ENCODE measurements at regions not wholly inside any gene's neighbourhood (a gene's known extent, or its start where the extent isn't known, plus 50 kb on each side); places are given as distances from the start of the nearest gene placed in this dataset.

- Mint-ChIP-seq H3K9me3 (ENCODE audit: insufficient read depth) (peaks cover 6% of the 10 kb centered on the region), H3K4me3 (no peak overlapping the region), H3K27ac (no peak overlapping the region), H3K27me3 (peaks cover 4% of the 10 kb centered on the region), H3K4me1 (no peaks in the 10 kb centered on the region)
- H3K36me3 ChIP-seq (replicated peaks in 1 of 2; ENCODE audit: control extremely low read depth in 1 of 2, control insufficient read depth in 1 of 2, extremely low read depth in 1 of 2, insufficient read depth in 2 of 2, low read length in 1 of 2), result no peaks in the 10 kb centered on the region
- H3K9ac ChIP-seq (ENCODE audit: low read length), result no peak overlapping the region
- ATAC-seq (ENCODE audit: low read depth), result no peak
- ChIA-PET POLR2A (no interaction called here), CTCF (no interaction called here)
- no peak overlapping the region for H3K27ac ChIP-seq (ENCODE audit: low read length in 2 of 2)
- intact Hi-C loops (cut with micrococcal nuclease), result no loop called here
- no peak overlapping the region for H2AFZ ChIP-seq (ENCODE audit: insufficient read depth, low read depth, low read length, poor library complexity, severe bottlenecking)
- peaks cover 0 to 36% (median 4%) of the 10 kb centered on the region in 3 donors for H3K9me3 ChIP-seq (ENCODE audit: control extremely low read depth in 1 of 3, control insufficient read depth in 2 of 3, insufficient read depth in 1 of 3, low read length in 2 of 3)
- no peak overlapping the region for H3K4me2 ChIP-seq (replicated peaks; ENCODE audit: low read depth, low read length, poor library complexity, severe bottlenecking)
- H3K79me2 ChIP-seq (ENCODE audit: control insufficient read depth, insufficient read depth, low read length), result no peaks in the 10 kb centered on the region
- H4K20me1 ChIP-seq (ENCODE audit: control insufficient read depth, insufficient read depth, low read length, poor library complexity, severe bottlenecking), result no peaks in the 10 kb centered on the region
- no peaks in the 10 kb centered on the region for H3K27me3 ChIP-seq (replicated peaks in 1 of 4; ENCODE audit: control extremely low read depth in 1 of 4, control insufficient read depth in 3 of 4, insufficient read depth in 4 of 4, low read length in 3 of 4)
- WGBS (ENCODE audit: insufficient coverage), result 84% methylated on average over 8 of the region's 8 CpGs
- no peak for DNase-seq
- no peaks in the 10 kb centered on the region for H3K4me1 ChIP-seq (ENCODE audit: control insufficient read depth in 2 of 2, insufficient read depth in 2 of 2, low read length in 2 of 2)
- H3K4me3 ChIP-seq (ENCODE audit: control extremely low read depth in 1 of 5, extremely low read depth in 1 of 5, insufficient read depth in 1 of 5, low read depth in 2 of 5, low read length in 4 of 5), result no peak overlapping the region
- TF ChIP-seq EZH2 (IDR thresholded peaks at IDR 0.05; ENCODE audit: borderline replicate concordance, insufficient read depth, low read depth, low read length, poor library complexity, severe bottlenecking), result no peak
- TF ChIP-seq, protein P1, sequence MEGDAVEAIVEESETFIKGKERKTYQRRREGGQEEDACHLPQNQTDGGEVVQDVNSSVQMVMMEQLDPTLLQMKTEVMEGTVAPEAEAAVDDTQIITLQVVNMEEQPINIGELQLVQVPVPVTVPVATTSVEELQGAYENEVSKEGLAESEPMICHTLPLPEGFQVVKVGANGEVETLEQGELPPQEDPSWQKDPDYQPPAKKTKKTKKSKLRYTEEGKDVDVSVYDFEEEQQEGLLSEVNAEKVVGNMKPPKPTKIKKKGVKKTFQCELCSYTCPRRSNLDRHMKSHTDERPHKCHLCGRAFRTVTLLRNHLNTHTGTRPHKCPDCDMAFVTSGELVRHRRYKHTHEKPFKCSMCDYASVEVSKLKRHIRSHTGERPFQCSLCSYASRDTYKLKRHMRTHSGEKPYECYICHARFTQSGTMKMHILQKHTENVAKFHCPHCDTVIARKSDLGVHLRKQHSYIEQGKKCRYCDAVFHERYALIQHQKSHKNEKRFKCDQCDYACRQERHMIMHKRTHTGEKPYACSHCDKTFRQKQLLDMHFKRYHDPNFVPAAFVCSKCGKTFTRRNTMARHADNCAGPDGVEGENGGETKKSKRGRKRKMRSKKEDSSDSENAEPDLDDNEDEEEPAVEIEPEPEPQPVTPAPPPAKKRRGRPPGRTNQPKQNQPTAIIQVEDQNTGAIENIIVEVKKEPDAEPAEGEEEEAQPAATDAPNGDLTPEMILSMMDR (IDR thresholded peaks at IDR 0.05), result no peak
Observed at GRCh38 chr6:169020821-169021220, 232.8 kb downstream of the THBS2 start.

DNA sequence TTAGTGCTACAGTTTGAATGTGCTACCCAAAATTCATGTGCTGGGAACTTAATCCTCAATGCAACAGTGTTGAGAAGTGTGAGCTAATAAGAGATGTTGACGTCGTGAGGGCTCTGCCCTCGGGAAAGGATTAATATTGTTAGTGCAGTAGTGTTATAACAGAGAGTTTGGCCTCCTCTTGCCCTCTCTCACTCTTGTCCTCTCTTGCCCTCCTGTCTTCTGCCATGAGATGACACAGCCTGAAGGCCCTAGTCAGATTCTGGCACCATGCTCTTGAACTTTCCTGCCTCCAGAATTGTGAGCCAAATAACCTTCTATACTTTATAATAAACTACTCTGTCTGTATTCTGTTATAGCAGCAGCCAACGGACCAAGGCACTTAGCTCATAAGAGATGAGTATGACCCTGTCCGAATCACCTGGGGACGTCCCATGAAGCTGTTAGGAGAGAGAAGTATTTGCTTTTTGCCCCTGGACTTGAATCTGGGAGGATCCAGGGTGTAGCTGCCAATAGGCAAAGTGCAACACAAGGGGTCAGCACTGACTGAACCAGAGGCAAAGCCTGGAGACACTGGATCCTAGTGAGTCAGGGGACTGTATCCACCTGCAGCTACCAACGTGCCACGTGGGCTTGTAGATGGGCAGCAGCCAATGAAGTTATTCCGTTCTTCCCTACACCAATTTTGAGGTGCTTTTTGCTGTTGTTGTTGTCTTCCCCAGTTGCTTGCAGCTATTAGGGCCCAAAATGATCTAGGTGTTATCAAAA lies 233.7 kb downstream of the THBS2 start:
- Mint-ChIP-seq H3K4me1 (no peaks in the 10 kb centered on the region), H3K4me3 (no peak overlapping the region), H3K27me3 (peaks cover 7% of the 10 kb centered on the region), H3K9me3 (ENCODE audit: insufficient read depth) (peaks cover 9% of the 10 kb centered on the region), H3K27ac (no peak overlapping the region)
- Histone ChIP-seq H3K79me2 (ENCODE audit: control insufficient read depth, insufficient read depth, low read length) (no peaks in the 10 kb centered on the region), H3K4me2 (replicated peaks; ENCODE audit: low read depth, low read length, poor library complexity, severe bottlenecking) (no peak overlapping the region), H3K27ac (ENCODE audit: low read length in 2 of 2) (no peak overlapping the region), H3K4me3 (ENCODE audit: control extremely low read depth in 1 of 5, extremely low read depth in 1 of 5, insufficient read depth in 1 of 5, low read depth in 2 of 5, low read length in 4 of 5) (no peak overlapping the region), H4K20me1 (ENCODE audit: control insufficient read depth, insufficient read depth, low read length, poor library complexity, severe bottlenecking) (no peaks in the 10 kb centered on the region), H3K27me3 (replicated peaks in 1 of 4; ENCODE audit: control extremely low read depth in 1 of 4, control insufficient read depth in 3 of 4, insufficient read depth in 4 of 4, low read length in 3 of 4) (no peaks in the 10 kb centered on the region), H3K9me3 (ENCODE audit: control extremely low read depth in 1 of 3, control insufficient read depth in 2 of 3, insufficient read depth in 1 of 3, low read length in 2 of 3) (peaks cover 0 to 30% (median 4%) of the 10 kb centered on the region in 3 donors), H3K9ac (ENCODE audit: low read length) (no peak overlapping the region), H3K36me3 (replicated peaks in 1 of 2; ENCODE audit: control extremely low read depth in 1 of 2, control insufficient read depth in 1 of 2, extremely low read depth in 1 of 2, insufficient read depth in 2 of 2, low read length in 1 of 2) (no peaks in the 10 kb centered on the region), H2AFZ (ENCODE audit: insufficient read depth, low read depth, low read length, poor library complexity, severe bottlenecking) (no peak overlapping the region), H3K4me1 (ENCODE audit: control insufficient read depth in 2 of 2, insufficient read depth in 2 of 2, low read length in 2 of 2) (no peaks in the 10 kb centered on the region)
- TF ChIP-seq, protein P1 (IDR thresholded peaks at IDR 0.05), result no peak
- TF ChIP-seq EZH2 (IDR thresholded peaks at IDR 0.05; ENCODE audit: borderline replicate concordance, insufficient read depth, low read depth, low read length, poor library complexity, severe bottlenecking), result no peak
- ChIA-PET POLR2A (no interaction called here), CTCF (no interaction called here)
- DNase-seq (no peak), ATAC-seq (ENCODE audit: low read depth) (no peak)
- WGBS (ENCODE audit: insufficient coverage), result 76% methylated on average over 5 of the region's 9 CpGs
- intact Hi-C loops (cut with micrococcal nuclease), result no loop called here

Data from B cell (primary cell).